Medulla oblongata (tissue), 1 donor: ENCODE measurements at regions not wholly inside any gene's neighbourhood (a gene's known extent, or its start where the extent isn't known, plus 50 kb on each side); places are given as distances from the start of the nearest gene placed in this dataset.

Experiments used
- DNase-seq: peaks from one replicate; pipeline ENCODE4 v3.0.0-alpha.2; 2015; ENCODE audit errors: extremely low spot score

- DNase-seq, result no peak
Observed at GRCh38 chr6:141164042-141164743, 968.5 kb upstream of the GJE1 start.

- DNase-seq, result no peak
Observed at GRCh38 chr6:141163107-141163506, 969.6 kb upstream of the GJE1 start.

- DNase-seq, result no peak
Observed at GRCh38 chr6:141158740-141159139, 974.0 kb upstream of the GJE1 start.

GRCh38 chr6:141153563-141153962 lies 979.2 kb upstream of the GJE1 start:
- DNase-seq, result no peak

GRCh38 chr6:141152951-141153350 lies 979.8 kb upstream of the GJE1 start:
- DNase-seq, result no peak

GRCh38 chr6:141151710-141152417 lies 980.9 kb upstream of the GJE1 start:
- DNase-seq, result no peak

GRCh38 chr6:141141870-141142269 lies 990.9 kb upstream of the GJE1 start:
- DNase-seq, result no peak

- no peak for DNase-seq
Observed at GRCh38 chr6:141140905-141141304, 991.8 kb upstream of the GJE1 start.

GRCh38 chr6:141139461-141139860 lies 993.3 kb upstream of the GJE1 start:
- DNase-seq, result no peak

GRCh38 chr6:141134723-141135122 lies 998.0 kb upstream of the GJE1 start:
- no peak for DNase-seq

- DNase-seq, result no peak
Observed at GRCh38 chr6:141133836-141134235, 998.9 kb upstream of the GJE1 start.

- DNase-seq, result no peak
Observed at GRCh38 chr6:141133346-141133745, 999.4 kb upstream of the GJE1 start.

GRCh38 chr6:141131616-141132015 lies 1001.1 kb upstream of the GJE1 start:
- DNase-seq, result no peak

GRCh38 chr6:141123497-141123896 lies 1009.2 kb upstream of the GJE1 start:
- no peak for DNase-seq

GRCh38 chr6:141123049-141123448 lies 1009.7 kb upstream of the GJE1 start:
- DNase-seq, result no peak

GRCh38 chr6:141118991-141119390 lies 1013.7 kb upstream of the GJE1 start:
- no peak for DNase-seq

GRCh38 chr6:141117874-141118273 lies 1014.9 kb upstream of the GJE1 start:
- no peak for DNase-seq

- DNase-seq, result peak; percentile 61
Observed at GRCh38 chr6:141110481-141110880, 1022.2 kb upstream of the GJE1 start.

- no peak for DNase-seq
Observed at GRCh38 chr6:141107591-141108160, 1025.0 kb upstream of the GJE1 start.

GRCh38 chr6:141105481-141105880 lies 1027.2 kb upstream of the GJE1 start:
- peak; percentile 13 for DNase-seq

GRCh38 chr6:141103246-141103645 lies 1029.5 kb upstream of the GJE1 start:
- no peak for DNase-seq

- no peak for DNase-seq
Observed at GRCh38 chr6:141097471-141097870, 1035.3 kb upstream of the GJE1 start.

GRCh38 chr6:141095308-141095707 lies 1037.4 kb upstream of the GJE1 start:
- no peak for DNase-seq
